ENCODE measurements at regions not wholly inside any gene's neighbourhood (a gene's known extent, or its start where the extent isn't known, plus 50 kb on each side); places are given as distances from the start of the nearest gene placed in this dataset.

DNA sequence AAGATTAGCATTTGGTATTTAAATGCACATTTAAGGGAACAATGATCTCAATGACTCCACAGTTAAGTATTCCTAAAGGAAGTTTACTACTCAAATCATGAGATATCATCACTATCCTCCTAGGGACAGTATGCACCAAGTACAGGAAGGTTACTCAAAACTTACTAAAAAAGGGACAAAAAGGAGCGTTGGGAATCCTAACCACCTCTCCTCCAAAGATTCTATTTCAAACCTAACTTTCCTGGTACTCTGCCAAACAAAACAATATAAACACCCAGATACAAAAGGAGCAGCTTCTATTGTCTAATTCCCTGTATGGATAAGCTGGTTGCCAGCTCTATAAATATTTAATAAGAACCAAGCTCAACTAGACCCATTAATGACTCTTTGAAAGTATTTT lies 377.7 kb downstream of the NUAK1 start:
- peak; percentile 31 for DNase-seq

DNA sequence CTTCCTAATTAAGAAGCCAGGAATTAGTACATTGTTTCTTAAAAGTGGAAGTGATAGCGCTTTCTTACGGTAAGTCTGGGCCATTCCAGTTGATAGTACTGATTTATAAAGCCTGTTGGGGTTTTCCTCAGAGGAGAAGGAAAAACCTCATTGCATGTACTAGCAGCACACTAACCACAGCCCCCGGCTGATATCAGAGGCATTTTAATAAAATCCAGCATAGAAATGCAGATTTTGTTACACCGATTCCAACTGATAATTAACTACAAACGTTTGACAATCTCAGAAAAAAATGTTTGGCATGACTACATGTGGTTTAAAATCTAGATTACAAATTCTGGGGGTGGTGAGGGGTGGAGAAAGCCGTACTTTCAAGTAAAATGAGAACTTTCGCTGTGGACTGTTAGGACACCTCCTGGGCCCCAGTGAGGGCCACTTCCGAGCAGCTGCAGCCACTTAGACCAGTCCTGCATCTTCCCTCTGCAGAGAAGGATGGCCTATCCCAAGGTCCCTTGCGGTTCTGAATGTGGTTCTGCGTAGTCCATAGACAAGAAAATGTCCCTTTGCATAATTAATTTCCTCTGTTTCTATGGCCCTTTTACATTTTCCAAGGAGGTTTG lies 374.4 kb downstream of the NUAK1 start:
- DNase-seq, result no peak

DNA sequence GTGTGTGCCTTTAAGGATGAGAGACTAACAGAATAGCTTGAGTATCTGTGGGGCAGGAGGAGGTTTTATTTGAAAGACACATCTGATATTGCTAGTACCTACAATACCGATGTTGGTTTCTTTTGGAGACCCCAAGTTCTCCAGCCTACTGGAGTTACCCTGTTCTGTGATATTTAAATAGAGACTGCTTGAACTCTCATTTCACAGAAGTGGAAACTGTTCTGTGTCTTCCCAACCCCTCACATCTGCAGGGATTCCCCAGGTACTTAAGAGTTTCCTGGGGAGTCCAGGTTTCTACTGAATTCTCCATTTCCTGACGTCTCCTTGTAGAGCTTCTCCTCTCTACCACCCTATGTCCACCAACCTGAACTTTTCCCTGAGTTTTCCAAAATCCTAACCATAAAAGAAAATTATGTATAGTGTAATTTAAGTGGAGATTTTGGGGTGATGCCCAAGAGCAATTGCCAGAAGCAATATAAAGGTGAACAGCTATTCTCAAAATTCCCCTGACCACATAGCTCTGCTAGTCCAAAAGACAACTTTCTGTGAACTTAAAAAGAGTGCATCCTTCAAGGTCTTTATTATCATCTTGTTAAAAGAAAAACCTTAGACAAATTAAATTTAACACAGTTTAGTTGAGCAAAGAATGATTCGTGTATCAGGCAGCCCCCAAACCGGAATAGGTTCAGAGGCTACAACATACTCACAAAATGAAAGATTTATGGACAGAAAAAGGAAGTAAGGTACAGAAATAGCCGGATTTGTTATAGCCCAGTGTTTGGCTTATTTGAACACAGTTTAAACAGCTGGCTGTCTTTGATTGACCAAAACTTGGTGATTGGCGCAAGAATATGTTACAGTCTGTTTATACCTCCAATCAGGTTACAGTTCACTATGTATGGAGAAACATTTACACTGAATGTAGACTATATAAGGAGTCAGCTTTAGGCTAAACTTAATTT lies 373.4 kb downstream of the NUAK1 start:
- no peak for DNase-seq

DNA sequence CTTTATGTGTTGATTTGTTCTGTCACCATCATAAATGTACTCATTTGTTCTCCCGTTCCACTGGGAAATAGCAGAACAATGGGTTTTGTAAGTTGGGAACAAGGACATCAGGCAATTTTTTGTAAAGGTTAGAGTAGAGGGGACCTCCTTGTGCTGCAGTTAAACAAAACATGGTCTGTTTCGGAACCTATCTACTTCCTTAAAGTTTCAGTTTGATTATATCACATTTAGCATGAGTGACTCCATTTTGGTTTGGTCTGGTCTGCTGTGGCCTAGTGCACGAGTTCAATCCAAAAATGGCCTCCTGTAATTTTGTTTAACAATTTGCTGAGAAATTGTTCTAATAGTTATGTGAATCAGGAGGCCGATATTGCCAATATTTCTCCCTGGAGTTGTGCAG lies 372.7 kb downstream of the NUAK1 start:
- no peak for DNase-seq

DNA sequence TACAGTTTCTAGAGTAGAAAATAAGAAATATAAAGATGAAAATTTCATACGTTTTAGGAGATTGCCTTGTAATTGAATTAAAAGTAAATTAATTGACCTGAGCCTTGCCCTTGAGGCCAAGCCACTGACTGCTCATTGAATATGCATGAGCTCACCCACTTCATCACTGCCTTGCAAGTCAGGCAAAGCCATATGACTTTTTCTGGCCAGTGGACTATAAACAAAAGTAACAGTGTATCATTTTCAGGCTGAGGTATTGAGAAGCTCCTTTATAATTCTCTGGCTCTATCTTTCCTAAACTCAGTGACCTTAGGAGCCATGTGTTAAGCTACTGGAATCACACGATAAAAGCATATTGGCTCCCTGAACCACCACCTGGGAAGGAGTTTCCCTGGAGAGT lies 369.3 kb downstream of the NUAK1 start:
- no peak for DNase-seq

DNA sequence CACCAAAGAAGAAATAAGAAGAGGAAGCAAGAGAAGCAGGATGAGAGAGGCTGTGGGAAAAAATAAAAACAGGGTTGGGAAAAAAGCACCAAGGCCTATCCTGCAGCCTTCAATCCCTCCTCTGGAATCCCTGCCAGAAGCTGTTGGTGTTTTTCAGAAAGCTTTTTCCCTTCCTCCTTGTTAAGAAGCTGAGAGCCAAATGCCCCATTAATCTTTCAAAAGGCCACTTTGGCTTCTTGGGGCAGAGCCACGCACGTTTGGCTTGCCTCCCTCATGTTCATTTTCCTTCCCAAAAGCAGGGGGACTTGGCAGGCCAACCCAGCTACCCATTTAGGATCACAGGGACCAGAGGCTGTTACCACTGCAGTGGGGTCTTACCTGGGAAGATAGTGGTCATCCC lies 365.3 kb downstream of the NUAK1 start:
- no peak for DNase-seq

DNA sequence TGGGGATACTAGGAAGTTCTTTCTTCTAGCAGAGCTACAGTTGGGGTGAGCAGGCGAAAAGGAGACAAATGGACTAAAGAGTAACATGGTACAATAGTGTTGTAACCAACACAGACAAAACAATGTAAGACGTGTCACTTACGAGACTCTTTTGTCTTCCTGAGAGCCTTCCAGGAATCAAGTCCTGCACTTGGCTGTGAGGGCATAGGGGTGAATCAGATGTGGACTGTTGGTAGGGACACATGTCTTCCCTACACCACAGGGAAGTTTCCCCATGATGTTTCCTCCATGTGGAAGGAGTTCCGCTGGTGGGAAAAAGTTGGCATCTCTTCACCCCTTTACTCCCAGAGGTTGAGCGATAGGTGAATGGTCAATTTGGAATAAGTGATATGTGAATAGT lies 364.7 kb downstream of the NUAK1 start:
- no peak for DNase-seq

DNA sequence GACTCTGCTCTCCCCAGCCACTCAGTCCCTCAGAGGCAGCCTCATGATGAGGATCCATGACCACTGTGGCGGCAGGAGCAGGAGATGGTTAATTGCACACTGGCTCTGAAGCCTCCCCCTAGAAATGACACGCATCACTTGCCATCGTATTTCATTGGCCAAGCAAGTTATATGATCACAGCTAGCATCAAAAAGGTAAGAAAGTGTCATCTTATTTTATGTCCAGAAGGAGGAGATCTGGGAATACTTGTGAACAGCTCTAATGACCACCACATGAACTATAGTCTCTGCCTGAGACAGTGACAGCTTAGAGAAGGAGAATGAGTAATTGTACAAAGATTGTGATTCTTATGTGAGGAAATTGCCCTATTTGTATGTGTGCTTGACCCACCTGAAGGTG lies 363.4 kb downstream of the NUAK1 start:
- DNase-seq, result no peak

DNA sequence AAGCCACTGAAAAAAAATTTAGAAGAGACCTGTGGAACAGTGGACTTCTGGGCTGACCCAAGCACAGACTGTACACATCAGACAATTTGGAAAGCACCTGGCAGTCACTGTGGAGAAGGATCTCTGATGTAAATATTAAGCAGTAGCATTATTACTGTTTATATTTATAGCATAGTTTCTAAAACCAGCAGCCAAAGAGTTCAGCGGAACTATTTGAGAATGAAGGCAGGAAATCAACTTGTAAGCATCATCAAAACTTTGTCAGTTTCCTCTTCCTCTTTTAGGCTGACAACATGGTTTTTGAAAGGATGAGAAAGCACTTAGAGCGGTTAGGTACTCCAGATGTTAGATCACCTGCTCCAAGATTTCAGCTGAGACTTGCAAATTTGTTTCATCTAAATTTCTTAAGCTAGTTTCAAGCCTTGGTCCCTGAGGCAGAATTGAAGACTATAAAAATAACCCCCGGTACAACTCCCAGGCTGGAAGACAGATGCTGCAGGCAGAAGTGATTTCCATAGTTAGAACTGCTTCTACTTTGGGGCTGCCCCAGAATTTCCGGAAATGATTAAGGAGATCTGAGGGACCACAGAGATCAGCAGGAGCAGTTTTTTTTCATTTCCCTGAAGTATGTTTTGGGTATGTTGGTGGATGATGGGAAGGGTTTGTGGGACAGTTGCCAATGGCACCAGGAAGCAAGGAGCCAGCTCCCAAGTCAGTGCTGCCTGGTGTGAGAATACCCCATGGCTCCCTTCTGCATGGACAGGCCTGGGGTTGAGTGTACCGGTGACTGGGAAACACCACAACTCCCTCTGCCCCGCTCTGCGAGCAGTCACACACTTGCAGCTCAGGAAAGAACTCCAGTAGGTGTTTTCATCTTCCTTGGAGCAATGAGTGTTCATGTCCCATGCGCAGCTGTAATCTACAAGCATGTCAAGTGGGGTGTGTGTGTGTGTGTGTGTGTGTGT lies 354.5 kb downstream of the NUAK1 start:
- DNase-seq, result no peak

DNA sequence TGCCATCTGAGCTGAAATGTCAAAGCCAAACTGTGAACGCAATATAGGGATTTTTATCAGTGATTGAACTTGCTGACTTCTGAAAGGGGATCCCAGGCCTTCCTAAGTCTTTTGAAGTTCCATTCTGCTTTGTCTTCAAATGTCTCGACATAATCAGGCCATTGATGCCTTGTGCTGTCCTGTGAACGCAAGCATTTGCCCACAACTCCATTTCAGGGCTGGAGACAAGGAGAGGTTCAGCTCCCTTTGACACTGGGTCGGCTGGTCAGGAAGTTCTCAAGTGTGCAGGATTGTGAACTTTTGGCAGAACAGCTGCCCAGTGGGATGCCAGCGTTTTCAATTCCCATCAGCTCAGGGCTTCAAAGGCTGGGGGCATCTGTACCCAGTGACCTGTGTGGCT lies 345.3 kb downstream of the NUAK1 start:
- DNase-seq, result no peak

DNA sequence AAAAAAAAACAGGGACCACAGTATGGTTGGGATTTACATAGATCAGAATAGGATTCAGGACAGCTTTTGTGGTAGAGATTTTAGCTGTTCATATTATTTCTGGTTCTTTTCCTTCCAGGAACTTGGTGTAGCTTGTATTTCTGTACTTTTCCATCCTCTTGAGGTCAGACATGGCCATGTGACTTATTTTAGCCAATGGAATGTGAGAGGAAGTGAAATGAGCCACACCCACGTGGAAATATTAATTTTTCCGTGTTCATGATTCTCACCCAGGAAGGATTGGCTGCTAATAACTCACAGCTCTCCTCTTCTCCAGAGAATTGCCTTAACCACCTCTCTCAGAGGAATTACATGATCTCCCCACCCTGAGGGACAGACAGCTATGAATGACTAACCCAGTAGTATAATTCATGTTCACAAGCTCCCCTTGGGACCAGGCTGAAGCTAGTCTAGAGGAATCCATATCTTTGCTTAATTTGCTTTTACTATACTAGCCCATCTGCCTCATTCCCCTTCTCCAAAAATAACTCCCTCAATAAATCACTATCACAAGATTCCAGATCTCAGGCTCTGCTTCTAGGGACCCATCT lies 340.4 kb downstream of the NUAK1 start:
- DNase-seq, result no peak

DNA sequence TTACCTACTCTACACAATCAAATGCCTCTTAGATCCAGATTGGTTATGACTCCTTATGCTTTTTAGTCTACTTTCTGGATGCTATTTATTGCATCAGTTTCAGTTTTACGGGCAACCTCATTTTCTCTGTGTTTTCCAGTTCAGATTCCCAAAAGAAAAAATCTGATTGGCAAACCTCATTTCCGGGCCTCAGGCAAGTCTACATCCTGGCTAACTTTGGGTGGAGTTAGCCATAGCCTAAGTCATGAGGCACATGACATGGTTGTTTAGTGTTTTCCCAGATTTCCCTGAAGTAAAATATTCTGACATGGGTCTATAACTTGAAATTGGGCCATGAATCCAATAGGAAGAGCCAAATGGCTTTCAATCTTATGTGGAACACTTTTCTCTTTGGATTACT lies 339.7 kb downstream of the NUAK1 start:
- no peak for DNase-seq

DNA sequence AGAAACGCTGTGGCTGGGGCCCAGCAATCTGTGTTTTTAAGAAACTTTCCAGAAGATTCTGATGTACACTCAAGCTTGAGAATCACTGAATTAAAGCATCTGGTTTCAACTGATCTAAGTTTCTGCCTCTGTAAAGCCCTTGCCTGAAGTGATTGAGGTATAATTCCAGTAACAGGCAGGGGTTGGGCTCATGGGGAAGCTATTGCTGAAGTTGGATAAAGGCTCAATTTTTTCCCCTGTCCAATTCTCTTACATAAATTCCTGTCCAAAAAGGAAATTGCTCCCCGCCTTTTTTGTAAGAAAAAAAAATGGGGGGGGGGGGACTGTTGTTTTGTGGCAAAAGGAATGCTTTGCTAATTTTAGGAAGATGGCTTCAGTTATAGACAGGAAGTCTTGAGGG lies 337.4 kb downstream of the NUAK1 start:
- DNase-seq, result no peak

DNA sequence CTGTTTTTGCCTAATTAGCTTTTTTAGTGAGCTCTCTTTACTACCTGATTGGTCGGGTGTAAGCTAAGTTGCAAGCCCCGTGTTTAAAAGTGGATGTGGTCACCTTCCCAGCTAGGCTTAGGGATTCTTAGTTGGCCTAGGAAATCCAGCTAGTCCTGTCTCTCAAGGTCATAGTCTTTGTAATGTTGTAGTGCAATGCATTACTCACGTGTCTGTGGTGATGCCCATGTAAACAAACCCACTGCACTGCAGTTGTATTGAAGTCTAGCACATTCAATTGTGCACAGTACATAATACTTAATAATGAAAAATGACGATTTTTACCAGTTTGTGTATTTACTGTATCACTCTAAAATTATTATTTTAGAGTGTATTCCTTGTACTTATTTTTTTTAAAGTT lies 335.5 kb downstream of the NUAK1 start:
- no peak for DNase-seq

DNA sequence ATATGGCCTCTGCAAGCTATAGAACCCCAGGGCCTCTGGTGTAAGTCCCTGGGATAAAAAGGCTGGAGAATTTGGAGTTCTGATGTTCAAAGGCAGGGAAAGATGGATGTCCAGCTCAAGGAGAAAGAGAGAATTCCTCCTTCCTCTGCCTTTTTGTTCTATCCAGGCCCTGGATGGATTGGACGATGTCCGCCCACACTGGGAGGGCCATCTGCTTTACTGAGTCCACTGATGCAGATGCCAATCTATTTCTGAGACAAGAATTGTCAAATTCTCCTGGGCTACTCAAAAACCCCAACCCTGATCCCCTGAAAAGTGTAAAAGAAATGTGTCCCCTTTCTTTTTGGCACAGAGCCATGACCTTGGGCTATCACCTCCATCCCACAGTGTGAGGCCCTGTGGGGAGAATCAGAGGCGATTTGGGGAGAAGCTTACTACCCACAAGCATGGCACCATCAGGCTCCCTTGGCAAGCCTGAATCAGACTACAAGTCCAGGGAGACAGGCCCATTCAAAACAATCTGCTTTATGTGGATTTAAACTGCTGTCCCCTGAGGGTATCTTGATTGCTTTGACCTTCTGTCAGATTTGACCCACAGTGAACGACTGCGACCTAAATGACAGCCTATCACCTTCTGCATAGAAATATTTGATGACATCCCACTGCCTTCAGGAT lies 334.0 kb downstream of the NUAK1 start:
- DNase-seq, result no peak

DNA sequence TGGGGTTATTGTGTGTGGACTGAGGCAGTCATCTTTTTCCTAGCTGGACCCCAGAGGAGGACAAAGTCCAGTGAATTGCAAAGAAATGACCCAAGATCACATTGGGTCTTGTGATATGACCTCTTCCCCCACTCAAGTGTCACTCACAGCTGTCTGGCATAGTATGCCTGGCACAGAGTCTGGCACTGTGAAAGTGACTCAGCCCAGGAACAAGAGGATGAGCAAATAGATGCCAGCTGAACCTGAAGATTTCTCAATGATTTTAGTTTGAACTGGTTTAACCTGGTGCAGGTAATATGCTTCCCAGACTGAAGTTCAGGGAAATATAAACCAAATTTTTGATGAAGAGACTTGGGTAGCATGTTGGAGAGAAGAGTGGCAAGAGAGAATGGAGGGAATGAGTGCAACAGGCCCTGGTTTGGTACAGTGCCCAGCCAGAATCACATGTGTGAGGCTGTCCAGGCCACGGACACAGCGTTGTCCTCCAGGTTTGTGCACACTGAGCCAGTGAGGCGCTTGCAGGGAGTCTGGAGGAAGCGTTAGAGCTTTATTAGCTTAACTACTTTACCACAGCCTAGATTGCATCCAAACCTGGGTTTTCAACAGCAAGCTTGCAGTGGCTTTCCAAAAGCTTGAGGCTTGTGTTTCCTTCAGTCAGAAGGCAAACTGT lies 332.9 kb downstream of the NUAK1 start:
- DNase-seq, result no peak

DNA sequence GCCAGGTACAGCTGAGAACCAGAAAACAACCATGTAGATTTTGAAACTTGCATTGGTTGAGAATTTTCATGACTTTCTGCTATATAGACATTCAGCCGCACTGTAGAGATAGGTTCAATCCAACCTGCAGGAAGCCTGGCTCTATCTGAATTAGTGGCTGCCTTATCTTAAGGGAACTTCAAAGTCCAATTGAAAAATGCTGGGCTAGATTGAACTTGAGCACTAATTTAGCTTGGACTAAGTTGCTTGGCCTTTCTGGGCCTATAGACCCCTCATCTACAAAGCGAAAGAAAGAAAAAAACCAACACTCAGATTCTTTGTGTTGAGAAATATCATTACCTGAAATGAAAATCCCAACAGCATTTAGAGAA lies 332.4 kb downstream of the NUAK1 start:
- DNase-seq, result no peak

DNA sequence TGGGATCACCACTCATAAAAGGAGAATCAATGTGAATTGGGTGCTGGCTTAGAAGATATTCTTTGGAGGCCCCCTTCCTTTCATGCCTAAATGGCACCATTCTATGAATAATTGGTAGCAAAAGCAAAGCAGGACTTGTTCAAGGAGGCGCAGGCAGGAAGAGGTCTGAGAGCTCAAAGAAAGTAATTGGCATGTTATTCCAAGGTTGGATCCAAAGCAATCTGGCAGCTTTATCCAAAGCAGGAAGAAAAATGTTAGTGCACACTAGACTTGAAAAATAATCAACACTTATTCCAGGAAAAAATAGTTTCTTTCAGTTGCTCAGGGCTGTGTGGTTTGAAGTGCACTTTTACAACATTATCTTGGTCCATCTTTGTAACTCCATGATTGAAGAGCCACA lies 326.4 kb downstream of the NUAK1 start:
- DNase-seq, result no peak

DNA sequence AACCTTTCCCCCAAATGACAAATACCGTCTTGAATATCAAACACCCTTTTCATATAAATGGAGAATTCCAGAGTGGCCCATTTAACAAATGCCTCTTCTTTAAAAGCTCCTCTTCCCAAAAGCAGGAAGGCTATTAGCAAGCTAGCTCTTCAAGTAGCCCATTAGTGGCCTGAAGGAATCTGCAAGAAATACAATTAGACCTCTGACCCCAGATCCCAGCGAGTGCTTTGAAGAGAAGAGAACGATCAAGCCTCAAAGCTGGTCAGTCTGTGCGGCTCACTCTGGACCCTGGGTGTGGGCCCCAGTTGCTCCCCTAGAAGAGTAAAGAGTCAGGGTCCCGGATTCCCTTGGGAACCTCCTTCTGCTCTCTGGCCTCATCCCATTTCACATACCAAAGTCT lies 325.6 kb downstream of the NUAK1 start:
- DNase-seq, result no peak

DNA sequence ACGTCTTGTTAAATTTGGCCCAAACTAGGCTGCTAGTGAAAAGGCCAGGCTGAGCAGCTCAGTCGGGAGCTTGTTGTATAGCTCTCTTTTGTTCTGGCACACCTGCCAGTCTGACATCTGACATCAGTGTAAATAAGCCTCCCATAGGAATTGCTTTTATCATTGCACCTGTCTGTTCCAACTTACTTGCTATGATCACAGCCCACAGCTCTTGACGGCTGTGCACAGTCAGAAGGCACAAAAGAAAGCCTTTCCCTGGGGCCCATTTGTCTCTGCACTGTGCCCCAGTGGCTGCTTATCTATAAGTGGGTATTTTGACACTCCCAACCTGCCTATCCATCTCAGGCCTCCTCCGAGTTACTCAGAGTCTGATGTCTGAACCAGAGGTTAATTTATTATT lies 324.5 kb downstream of the NUAK1 start:
- DNase-seq, result peak; percentile 97

DNA sequence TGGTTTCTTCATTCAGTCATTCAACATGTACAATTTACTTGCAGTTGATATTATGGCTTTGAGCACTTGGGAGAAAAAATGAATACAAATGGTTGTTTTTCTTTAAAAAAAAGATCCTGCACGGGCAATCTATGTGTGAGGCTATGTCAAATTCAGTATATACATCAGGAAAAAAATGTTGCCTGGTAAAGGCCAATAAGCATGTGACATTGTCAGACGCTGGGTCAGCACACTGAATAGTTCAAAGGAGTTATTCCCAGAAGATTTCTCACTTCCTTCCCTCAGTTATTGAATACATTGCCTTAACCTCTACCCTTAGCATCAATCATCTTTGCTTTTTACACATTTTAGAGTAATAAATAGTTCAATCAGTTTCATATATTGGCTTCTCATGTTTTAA lies 319.2 kb downstream of the NUAK1 start:
- DNase-seq, result no peak
